Embryonic facial prominence (tissue), 1 donor: ENCODE measurements at regions not wholly inside any gene's neighbourhood (a gene's known extent, or its start where the extent isn't known, plus 50 kb on each side); places are given as distances from the start of the nearest gene placed in this dataset.
"Not testable (repeated sequence)": the region's sequence is repeated elsewhere in the genome, so short reads cannot be mapped to it uniquely, and the experiment has no call there.

Experiments used
- DNase-seq: peaks from one replicate; pipeline ENCODE4 v3.0.0-alpha.2; 2016; ENCODE audit errors: extremely low spot score

DNA sequence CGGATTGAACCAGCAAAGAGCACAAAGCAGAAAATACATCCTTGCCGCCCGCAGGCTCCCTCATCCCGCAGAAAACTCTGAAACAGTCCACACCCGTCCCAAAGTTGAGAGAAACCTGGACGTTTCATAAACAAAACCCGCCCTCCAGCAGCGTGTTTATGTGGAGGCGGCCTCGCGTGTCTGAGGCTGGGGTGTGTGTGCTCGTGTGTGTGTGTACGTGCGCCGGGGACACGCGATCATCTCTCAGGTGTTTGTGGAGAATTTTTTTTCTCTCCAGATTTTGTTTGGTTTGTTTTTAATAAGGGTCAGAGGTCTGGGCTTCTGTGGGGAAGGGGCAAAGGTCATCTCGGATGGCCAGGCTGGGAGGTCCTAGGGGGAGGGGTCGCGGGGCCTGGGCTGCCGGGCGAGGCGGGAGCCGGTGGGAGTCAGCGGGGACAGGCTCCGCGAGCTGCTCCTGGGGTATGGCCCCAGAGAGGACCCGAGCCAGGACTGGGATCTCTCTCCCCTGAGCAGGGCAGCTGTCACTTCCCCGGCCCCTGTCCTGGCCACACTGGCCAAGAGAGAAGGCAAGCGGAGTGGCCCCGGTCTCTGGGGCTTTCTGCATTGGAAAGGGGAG, 206.4 kb downstream of the C9orf50 start:
- DNase-seq, result no peak

GRCh38 chr9:129413537-129414376, 207.1 kb downstream of the C9orf50 start:
- peak; percentile 96 for DNase-seq

DNA sequence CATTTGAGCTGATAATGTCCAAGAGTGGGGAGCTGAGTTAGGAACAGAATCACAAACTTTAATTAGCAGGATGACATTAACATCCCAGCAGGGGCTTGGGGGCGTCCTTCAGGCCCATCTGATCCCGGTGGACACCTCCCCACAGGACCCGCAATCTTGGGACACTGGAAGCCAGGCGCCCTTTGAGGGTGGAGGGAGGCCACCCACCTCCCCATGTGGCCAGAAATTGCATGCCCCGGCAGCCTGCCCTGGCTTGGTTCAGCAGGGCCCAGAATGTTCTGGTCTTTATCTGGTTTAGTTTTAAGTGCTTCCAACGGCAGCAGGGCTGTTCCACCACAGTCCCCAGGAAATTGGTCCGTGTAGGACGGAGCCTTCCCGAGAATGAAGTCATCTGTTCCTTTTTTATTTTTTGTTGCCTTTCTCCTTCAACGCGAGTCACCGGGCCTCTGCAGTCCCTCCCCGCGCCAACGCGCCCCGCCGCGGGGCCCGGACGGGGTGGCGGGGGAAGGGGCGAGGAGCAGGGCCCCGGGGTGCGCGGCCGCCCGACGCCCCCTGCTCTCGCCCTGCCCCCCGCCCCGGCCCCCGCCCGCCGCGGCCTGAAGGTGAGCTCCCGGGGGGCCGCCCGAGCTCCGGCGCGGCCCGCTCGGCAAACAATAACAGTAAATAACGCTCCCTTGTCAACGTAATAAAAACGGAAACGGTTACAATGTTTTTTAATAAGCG, 207.9 kb downstream of the C9orf50 start:
- peak; percentile 73 for DNase-seq

DNA sequence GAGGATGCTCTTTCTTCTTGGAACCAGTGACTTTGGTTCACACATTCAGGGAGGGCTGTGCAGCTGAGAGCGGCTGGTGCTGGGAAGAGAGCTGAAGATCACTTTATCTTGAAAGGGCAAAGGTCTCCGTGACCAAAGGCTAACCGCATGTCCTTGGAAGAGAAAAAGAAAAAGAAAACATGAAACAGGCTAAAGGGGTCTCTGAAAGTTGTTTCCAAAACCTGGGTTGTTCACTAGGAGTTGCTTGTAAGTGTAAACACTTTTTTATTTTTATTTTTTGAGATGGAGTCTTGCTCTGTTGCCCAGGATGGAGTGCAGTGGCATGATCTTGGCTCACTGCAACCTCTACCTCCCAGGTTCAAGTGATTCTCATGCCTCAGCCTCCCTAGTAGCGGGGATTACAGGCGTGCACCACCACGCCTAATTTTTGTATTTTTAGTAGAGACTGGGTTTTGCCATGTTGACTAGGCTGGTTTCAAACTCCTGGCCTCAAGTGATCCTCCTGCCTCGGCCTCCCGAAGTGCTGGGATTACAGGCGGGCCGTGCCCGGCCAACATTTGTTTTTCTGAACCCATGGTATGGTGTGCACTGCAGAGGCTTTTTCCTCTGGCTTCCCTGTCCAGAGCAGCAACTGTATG, 208.6 kb downstream of the C9orf50 start:
- DNase-seq, result not testable (repeated sequence)

GRCh38 chr9:129411501-129412175, 209.3 kb downstream of the C9orf50 start:
- no peak for DNase-seq

DNA sequence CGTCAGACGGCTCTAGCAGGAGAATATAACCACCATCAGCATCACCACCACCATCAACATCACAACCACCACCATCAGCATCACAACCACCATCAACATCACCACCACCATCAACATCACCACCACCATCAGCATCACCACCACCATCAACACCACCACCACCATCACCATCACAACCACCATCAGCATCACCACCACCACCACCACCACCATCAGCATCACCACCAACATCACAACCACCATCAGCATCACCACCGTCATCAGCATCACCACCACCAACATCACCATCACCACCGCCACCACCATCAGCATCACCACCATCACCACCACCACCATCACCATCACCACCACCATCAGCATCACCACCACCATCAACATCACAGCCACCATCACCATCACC, 210.7 kb downstream of the C9orf50 start:
- DNase-seq, result no peak

GRCh38 chr9:129408535-129409215, 212.2 kb downstream of the C9orf50 start:
- no peak for DNase-seq

- no peak for DNase-seq
These were observed 212.9 kb downstream of the C9orf50 start for GRCh38 chr9:129407905-129408452.

GRCh38 chr9:129406278-129407225, 214.3 kb downstream of the C9orf50 start:
- DNase-seq, result no peak

- DNase-seq, result no peak
These were observed 215.1 kb downstream of the C9orf50 start for GRCh38 chr9:129405827-129406213.

DNA sequence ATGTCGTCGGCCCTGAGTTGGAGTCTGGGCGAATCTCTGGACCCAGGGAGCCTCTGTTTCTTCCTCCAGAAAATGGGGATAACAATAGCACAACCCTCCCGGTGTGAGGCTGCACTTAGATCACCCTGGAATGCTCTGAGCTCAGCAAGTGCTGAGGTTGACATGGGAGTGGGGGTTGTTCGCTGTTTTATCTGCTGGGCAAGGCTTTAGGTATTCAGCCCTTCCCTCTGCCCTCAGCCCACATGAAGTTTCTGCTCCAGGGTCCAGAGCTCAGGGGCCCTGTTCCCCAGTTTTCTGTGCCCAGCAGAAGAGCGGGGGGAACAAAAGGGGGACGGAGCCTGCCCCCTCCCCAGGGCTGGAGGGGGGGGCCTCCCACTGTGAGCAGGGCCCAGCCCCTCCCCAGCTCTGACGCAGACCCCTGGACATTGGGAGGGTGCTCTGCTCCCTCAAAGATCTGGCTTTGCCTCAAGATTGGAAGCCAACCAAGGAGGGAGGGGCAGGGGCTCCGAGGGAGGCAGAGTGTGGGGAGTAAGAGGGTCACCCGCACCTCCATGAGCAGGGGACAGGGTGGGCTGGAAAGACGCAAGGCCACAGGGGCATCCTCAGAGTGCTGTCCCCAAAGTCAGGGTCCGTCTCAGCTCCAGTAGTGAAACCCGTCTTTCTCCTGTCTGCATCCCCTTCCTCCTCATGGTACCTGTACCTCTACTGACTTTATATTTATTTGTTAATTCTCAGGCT, 215.6 kb downstream of the C9orf50 start:
- no peak for DNase-seq

- DNase-seq, result no peak
These were observed 216.3 kb downstream of the C9orf50 start for GRCh38 chr9:129404621-129405020.

DNA sequence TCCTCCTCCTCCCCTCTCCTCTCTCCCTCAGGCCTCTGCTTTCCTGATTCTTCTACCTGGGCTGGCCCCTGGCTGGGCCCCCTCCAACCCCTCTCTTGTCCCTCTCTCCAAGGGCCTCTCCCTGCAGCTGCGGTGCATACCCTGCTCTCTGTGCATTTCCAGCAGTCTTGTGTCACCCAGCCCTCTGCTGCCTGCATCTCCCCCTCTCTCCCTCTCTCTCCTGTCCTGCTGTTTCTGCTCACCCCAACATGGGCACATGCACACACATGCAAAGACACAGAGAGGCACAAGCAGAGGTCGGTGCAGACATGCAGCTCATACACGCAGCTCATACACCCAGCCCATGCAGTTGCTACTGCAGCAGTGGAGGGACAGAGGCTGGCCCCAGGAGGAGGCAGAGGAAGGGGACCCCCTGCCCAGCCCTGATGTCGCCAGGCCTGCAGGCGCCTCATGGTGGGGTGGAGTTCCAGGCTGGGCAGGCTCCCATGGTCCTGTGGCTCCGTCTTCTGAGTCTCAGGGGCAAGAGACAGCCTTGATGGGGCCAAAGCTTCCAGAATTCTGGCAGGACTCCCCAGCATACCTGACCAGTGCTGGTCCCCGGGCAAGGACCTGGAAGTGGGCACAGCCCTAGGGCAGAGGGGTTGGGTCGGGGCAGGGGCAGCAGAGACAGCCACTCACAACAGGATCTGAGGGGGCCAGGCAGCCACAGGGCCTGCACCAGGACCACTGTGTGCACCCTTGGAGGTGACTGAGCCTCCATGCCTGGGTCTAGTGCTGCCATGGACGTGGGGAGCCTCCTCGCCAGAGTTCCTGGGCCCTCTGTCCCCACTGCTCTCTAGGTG, 216.9 kb downstream of the C9orf50 start:
- DNase-seq, result no peak

- DNase-seq, result no peak
These were observed 217.7 kb downstream of the C9orf50 start for GRCh38 chr9:129402931-129403778.

- DNase-seq, result no peak
These were observed 218.5 kb downstream of the C9orf50 start for GRCh38 chr9:129402371-129402739.

DNA sequence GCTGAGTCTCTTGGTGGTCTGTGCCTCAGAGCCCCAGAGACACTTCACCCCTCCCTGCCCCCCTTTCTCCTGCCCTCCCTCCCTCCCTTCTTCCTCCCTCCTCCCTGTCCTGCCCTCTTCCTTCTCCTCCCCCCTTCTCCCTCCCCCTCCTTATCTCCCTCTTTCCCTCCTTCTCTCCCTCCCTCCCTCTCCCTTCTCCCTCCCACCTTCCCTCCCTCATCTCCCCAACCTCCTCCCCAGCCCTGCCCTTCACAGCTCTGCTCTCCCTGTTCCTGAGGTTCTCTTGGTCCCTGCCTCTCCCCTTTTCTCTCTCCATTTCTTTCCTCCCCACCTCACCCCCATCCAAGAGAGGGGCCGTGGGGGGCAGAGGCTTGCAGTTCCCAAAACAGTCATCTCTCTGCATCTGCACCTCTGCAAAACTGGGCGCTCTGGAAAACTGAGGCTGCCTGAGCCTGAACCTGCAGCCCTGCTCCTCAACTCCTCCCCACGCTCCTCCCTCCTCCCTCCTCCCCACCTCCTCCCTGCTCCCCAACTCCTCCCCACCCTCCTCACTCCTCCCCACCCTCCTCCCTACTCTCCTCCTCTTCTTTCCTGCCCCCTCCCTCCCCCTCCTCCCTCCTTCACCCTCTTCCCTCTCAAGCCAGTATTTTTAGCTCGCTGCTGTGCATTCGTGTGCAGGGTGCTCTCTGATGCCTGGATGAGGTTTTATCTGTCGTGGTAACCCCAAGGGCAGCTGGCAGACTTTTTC, 219.1 kb downstream of the C9orf50 start:
- no peak for DNase-seq
